Tibial artery (tissue), 4 donors: ENCODE measurements at regions not wholly inside any gene's neighbourhood (a gene's known extent, or its start where the extent isn't known, plus 50 kb on each side); places are given as distances from the start of the nearest gene placed in this dataset.

Experiments used
- DNase-seq, 2 donors: peaks; one replicate each; pipeline ENCODE4 v3.0.0-alpha.2; 2019
- H3K27ac ChIP-seq, 2 donors: fragments of 200-600 bp; sonication (generic) in 1 of 2; 1 replicate in 1 of 2; 2 replicates in 1 of 2; pipeline ENCODE4 v1.5.1; 2018 to 2019; ENCODE audit warnings: mild to moderate bottlenecking in 1 of 2
- H3K27me3 ChIP-seq, 2 donors: fragments of 200-600 bp; sonication (generic) in 1 of 2; one replicate each; pipeline versions ENCODE4 v1.5.1 to v1.6.0; 2016 to 2019
- H3K36me3 ChIP-seq, 3 donors: fragments of 200-600 bp; sonication (generic) in 2 of 3; one replicate each; pipeline ENCODE4 v1.5.1; 2016 to 2019; ENCODE audit warnings: mild to moderate bottlenecking in 2 of 3
- H3K4me1 ChIP-seq, 4 donors: fragments of 200-600 bp; sonication (generic) in 2 of 4; 1 replicate in 3 of 4; 2 replicates in 1 of 4; pipeline ENCODE4 v1.5.1; 2016 to 2019
- H3K4me3 ChIP-seq, 2 donors: fragments of 200-600 bp; sonication (generic) in 1 of 2; 1 replicate in 1 of 2; 2 replicates in 1 of 2; pipeline ENCODE4 v1.5.1; 2018 to 2019; ENCODE audit warnings: mild to moderate bottlenecking in 2 of 2
- H3K9me3 ChIP-seq, 3 donors: fragments of 200-600 bp; sonication (generic) in 1 of 3; one replicate each; pipeline ENCODE4 v1.5.1; 2016 to 2019
- intact Hi-C: fragments of 100-400 bp; cut with DNase I; formaldehyde crosslinking; loops from one replicate; pipeline ENCODE4 v1.15.0; 2023; ENCODE audit warnings: low total_unique reads
- TF ChIP-seq, protein P1 (sequence below), 2 experiments: fragments of 200-600 bp in 1 of 2; fragments of 450-650 bp in 1 of 2; IDR thresholded peaks; one replicate each; pipeline ENCODE4 v1.5.1; 2017 to 2019; ENCODE audit warnings: antibody characterized with exemption in 2 of 2, mild to moderate bottlenecking in 1 of 2, moderate library complexity in 1 of 2

- Histone ChIP-seq H3K9me3 (no peaks in the 10 kb centered on the region), H3K4me3 (no peak overlapping the region), H3K27me3 (no peaks in the 10 kb centered on the region), H3K27ac (no peak overlapping the region), H3K4me1 (no peaks in the 10 kb centered on the region), H3K36me3 (no peaks in the 10 kb centered on the region)
- no peak for DNase-seq
- intact Hi-C loops: no loop called here
- TF ChIP-seq, protein P1, sequence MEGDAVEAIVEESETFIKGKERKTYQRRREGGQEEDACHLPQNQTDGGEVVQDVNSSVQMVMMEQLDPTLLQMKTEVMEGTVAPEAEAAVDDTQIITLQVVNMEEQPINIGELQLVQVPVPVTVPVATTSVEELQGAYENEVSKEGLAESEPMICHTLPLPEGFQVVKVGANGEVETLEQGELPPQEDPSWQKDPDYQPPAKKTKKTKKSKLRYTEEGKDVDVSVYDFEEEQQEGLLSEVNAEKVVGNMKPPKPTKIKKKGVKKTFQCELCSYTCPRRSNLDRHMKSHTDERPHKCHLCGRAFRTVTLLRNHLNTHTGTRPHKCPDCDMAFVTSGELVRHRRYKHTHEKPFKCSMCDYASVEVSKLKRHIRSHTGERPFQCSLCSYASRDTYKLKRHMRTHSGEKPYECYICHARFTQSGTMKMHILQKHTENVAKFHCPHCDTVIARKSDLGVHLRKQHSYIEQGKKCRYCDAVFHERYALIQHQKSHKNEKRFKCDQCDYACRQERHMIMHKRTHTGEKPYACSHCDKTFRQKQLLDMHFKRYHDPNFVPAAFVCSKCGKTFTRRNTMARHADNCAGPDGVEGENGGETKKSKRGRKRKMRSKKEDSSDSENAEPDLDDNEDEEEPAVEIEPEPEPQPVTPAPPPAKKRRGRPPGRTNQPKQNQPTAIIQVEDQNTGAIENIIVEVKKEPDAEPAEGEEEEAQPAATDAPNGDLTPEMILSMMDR (IDR thresholded peaks at IDR 0.05): no peak
These were observed 299.5 kb downstream of the ADGB start for GRCh38 chr6:146898069-146898887.

DNA sequence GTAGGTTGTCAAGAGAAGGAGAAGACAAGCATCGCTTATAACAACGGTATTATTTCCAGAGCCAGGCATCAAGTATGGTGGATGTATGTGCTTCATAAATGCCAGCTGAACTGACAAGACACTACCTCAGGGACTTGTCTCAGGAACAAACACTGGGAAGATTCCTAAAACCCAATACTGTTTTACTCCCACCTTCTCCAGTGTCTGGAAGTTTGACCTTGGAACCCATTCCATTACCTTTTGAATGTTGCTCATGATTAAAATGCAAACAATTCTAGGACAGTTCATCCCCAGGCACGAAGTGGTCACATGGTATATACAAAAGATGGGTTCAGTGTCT is 300.1 kb downstream of the ADGB start:
- H3K27me3 ChIP-seq: no peaks in the 10 kb centered on the region
- H3K27ac ChIP-seq: no peak overlapping the region
- no peaks in the 10 kb centered on the region for H3K4me1 ChIP-seq
- no peak overlapping the region for H3K4me3 ChIP-seq
- no peak for DNase-seq
- no peaks in the 10 kb centered on the region for H3K36me3 ChIP-seq
- intact Hi-C loops: no loop called here
- no peaks in the 10 kb centered on the region for H3K9me3 ChIP-seq
- TF ChIP-seq, protein P1 (IDR thresholded peaks at IDR 0.05): no peak

DNA sequence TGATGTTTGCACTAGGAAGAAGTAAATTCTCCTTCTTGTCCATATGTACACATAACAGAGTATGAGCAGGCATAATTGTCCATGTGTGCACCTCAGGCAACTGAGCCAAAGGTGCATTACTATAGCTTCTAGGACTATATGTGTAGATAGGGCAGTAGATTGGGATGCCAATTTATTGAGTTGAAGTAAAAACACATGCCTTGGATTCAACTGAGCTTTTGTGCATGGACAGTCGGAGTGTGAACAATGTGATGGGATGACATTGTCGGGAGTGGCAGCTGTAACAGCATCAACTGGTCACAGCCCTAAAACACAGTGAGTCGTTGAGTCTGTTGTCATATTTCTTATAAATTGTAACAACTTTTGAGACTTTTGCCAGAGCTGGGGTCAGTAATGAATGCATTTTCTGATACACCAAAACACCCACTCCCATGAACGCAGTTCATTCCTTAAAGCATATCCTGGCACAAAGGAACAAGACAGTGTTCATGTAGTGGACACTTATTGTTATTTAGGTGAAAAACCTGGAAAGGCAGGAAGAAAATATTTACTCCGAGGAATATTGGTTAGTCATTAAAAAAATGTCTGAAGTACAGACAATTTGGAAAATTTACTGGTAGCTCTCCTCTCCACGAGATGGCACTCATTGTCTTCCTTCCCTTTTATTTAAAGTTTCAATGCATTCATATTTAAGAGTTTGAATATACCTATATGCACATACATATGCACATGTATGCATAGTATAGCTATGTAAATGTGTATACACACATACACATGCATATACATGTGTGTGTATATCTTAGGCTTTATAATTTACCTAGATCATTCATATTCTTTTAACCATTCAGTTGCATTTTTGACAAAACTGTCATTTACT is 302.0 kb upstream of the STXBP5 start:
- TF ChIP-seq, protein P1 (IDR thresholded peaks at IDR 0.05): no peak
- no peak overlapping the region for H3K4me3 ChIP-seq
- H3K27me3 ChIP-seq: no peaks in the 10 kb centered on the region
- no peaks in the 10 kb centered on the region for H3K9me3 ChIP-seq
- no peak for DNase-seq
- intact Hi-C loops: no loop called here
- peaks cover 0 to 17% (median 11%) of the 10 kb centered on the region in 4 donors for H3K4me1 ChIP-seq
- no peaks in the 10 kb centered on the region for H3K36me3 ChIP-seq
- H3K27ac ChIP-seq: no peak overlapping the region

- no peak overlapping the region for H3K4me3 ChIP-seq
- H3K4me1 ChIP-seq: peaks cover 0 to 17% (median 11%) of the 10 kb centered on the region in 4 donors
- TF ChIP-seq, protein P1 (IDR thresholded peaks at IDR 0.05): no peak
- no peak overlapping the region for H3K27ac ChIP-seq
- no peaks in the 10 kb centered on the region for H3K9me3 ChIP-seq
- H3K36me3 ChIP-seq: no peaks in the 10 kb centered on the region
- no peaks in the 10 kb centered on the region for H3K27me3 ChIP-seq
- intact Hi-C loops: no loop called here
- no peak for DNase-seq
These were observed 301.4 kb upstream of the STXBP5 start for GRCh38 chr6:146902846-146903245.

DNA sequence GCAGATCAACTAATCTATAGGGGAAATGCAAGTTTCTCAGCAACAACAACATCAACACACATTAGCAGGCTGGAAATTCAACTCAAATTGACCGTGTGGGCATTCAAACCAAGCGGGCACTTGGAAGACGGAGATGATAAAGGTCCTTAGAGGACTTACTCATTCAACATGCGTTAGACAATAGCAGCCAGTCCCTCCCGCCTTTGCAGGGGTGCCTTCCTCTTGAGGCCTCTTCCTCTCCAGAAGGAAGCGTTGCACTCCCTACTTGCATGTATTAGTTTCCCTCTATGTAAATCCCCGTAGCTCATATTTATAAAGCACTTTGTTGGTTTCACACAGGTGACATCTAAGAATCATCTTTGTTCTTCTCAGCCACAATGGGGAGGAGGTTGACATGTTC is 300.8 kb upstream of the STXBP5 start:
- Histone ChIP-seq H3K36me3 (no peaks in the 10 kb centered on the region), H3K4me3 (no peak overlapping the region), H3K27me3 (no peaks in the 10 kb centered on the region), H3K27ac (no peak overlapping the region), H3K9me3 (no peaks in the 10 kb centered on the region), H3K4me1 (peaks cover 0 to 17% (median 11%) of the 10 kb centered on the region in 4 donors)
- no peak for DNase-seq
- intact Hi-C loops: no loop called here
- TF ChIP-seq, protein P1 (IDR thresholded peaks at IDR 0.05): no peak
